GM23338 (cell line): ENCODE measurements at regions not wholly inside any gene's neighbourhood (a gene's known extent, or its start where the extent isn't known, plus 50 kb on each side); places are given as distances from the start of the nearest gene placed in this dataset.

Experiments
- ATAC-seq: fragments of 200-7000 bp; cut with Tn5 transposase; 3 replicates; pipeline ENCODE4 v1.9.1; 2020
- DNase-seq: peaks from one replicate; pipeline ENCODE4 v3.0.0-alpha.2; 2015; ENCODE audit warnings: low spot score
- H2AFZ ChIP-seq: fragments of 200-600 bp; sonication (generic); 2 replicates; pipeline ENCODE4 v1.8.0; 2016; ENCODE audit warnings: antibody characterized with exemption, mild to moderate bottlenecking, moderate library complexity
- H3F3A ChIP-seq: fragments of 200-600 bp; sonication (generic); replicated peaks from 2 replicates; pipeline ENCODE4 v1.8.0; 2017; ENCODE audit warnings: antibody characterized with exemption, mixed run types, low read depth
- H3K27ac ChIP-seq: fragments of 200-600 bp; sonication (generic); 2 replicates; pipeline ENCODE4 v1.6.1; 2016; ENCODE audit warnings: low read depth
- H3K27me3 ChIP-seq: fragments of 200-600 bp; sonication (generic); 2 replicates; pipeline ENCODE4 v1.8.0; 2016; ENCODE audit warnings: mild to moderate bottlenecking, mixed run types, moderate library complexity; ENCODE audit not compliant: insufficient read depth
- H3K36me3 ChIP-seq: fragments of 200-600 bp; sonication (generic); 2 replicates; pipeline ENCODE4 v1.8.0; 2016; ENCODE audit warnings: mild to moderate bottlenecking; ENCODE audit not compliant: insufficient read depth
- H3K4me1 ChIP-seq: fragments of 200-600 bp; sonication (generic); 2 replicates; pipeline ENCODE4 v1.8.0; 2016; ENCODE audit warnings: mild to moderate bottlenecking, moderate library complexity; ENCODE audit not compliant: insufficient read depth
- H3K4me2 ChIP-seq: fragments of 200-600 bp; sonication (generic); 2 replicates; pipeline ENCODE4 v1.7.1; 2017; ENCODE audit warnings: mixed run types
- H3K4me3 ChIP-seq: fragments of 200-600 bp; sonication (generic); 2 replicates; pipeline ENCODE4 v1.6.1; 2016; ENCODE audit warnings: mixed run types
- H3K79me2 ChIP-seq: fragments of 200-600 bp; sonication (generic); replicated peaks from 2 replicates; pipeline ENCODE4 v1.8.0; 2017; ENCODE audit warnings: mild to moderate bottlenecking; ENCODE audit not compliant: insufficient read depth
- H3K9me2 ChIP-seq: fragments of 200-600 bp; sonication (generic); 2 replicates; pipeline ENCODE4 v1.8.0; 2017; ENCODE audit not compliant: insufficient read depth
- H4K20me1 ChIP-seq: fragments of 200-600 bp; sonication (generic); replicated peaks from 2 replicates; pipeline ENCODE4 v1.8.0; 2017; ENCODE audit warnings: mild to moderate bottlenecking; ENCODE audit not compliant: insufficient read depth
- H3K27ac Mint-ChIP-seq: 2 replicates; pipeline ENCODE4 v1.8.0; 2020; ENCODE audit warnings: inconsistent platforms, mild to moderate bottlenecking, moderate library complexity, mixed read lengths
- H3K27me3 Mint-ChIP-seq: 3 replicates; pipeline ENCODE4 v1.8.0; 2022; ENCODE audit warnings: low read depth, mild to moderate bottlenecking, moderate library complexity, mixed read lengths, inconsistent platforms; ENCODE audit not compliant: insufficient read depth, poor library complexity
- H3K36me3 Mint-ChIP-seq: 3 replicates; pipeline ENCODE4 v1.8.0; 2021; ENCODE audit warnings: low read depth, mild to moderate bottlenecking, inconsistent platforms, moderate library complexity, mixed read lengths
- H3K4me1 Mint-ChIP-seq: 3 replicates; pipeline ENCODE4 v1.8.0; 2020; ENCODE audit warnings: mild to moderate bottlenecking, inconsistent platforms, mixed read lengths
- H3K4me3 Mint-ChIP-seq: 3 replicates; pipeline ENCODE4 v1.8.0; 2021; ENCODE audit warnings: moderate library complexity, mild to moderate bottlenecking, inconsistent platforms, mixed read lengths
- H3K9me3 Mint-ChIP-seq: 3 replicates; pipeline ENCODE4 v1.8.0; 2020; ENCODE audit warnings: moderate library complexity, mild to moderate bottlenecking, inconsistent platforms, mixed read lengths
- CREB1 ChIP-seq: fragments of 250-450 bp; sonication (Bioruptor Pico); IDR thresholded peaks from 2 replicates; pipeline ENCODE4 v1.5.0; 2020; ENCODE audit warnings: low read depth, mild to moderate bottlenecking, moderate library complexity
- EZH2 ChIP-seq: fragments of 200-600 bp; sonication (generic); IDR thresholded peaks from one replicate; pipeline ENCODE4 v1.8.0; 2017; ENCODE audit warnings: antibody characterized with exemption, mild to moderate bottlenecking, low read depth; ENCODE audit not compliant: unreplicated experiment
- EZH2phosphoT487 ChIP-seq: fragments of 200-600 bp; sonication (generic); IDR thresholded peaks from one replicate; pipeline ENCODE4 v1.8.1; 2018; ENCODE audit warnings: antibody characterized with exemption; ENCODE audit not compliant: unreplicated experiment
- JUNB ChIP-seq: IDR thresholded peaks from one replicate; pipeline ENCODE4 v1.6.1; 2016; ENCODE audit warnings: antibody characterized with exemption; ENCODE audit not compliant: unreplicated experiment
- NANOG ChIP-seq: IDR thresholded peaks from 2 replicates; pipeline ENCODE4 v1.6.1; 2016; ENCODE audit warnings: antibody characterized with exemption, borderline replicate concordance
- POLR2AphosphoS5 ChIP-seq: IDR thresholded peaks from 2 replicates; pipeline ENCODE4 v1.6.1; 2016; ENCODE audit warnings: antibody characterized with exemption, low read depth
- STAT1 ChIP-seq: IDR thresholded peaks from one replicate; pipeline ENCODE4 v1.6.1; 2016; ENCODE audit warnings: antibody characterized with exemption; ENCODE audit not compliant: unreplicated experiment
- ZNF114 ChIP-seq: fragments of 250-450 bp; sonication (Bioruptor Pico); IDR thresholded peaks from 2 replicates; pipeline ENCODE4 v1.5.0; 2020; ENCODE audit warnings: mild to moderate bottlenecking, moderate library complexity
- ZNF331 ChIP-seq: fragments of 250-450 bp; sonication (Bioruptor Pico); IDR thresholded peaks from 2 replicates; pipeline ENCODE4 v1.5.0; 2020; ENCODE audit warnings: low read depth, mild to moderate bottlenecking, moderate library complexity
- TF ChIP-seq, protein P1 (sequence below), 2 experiments: fragments of 200-600 bp in 1 of 2; sonication (generic) in 1 of 2; conservative IDR thresholded peaks; 2 replicates each; pipeline versions ENCODE4 v1.5.1 to v1.6.1; 2016 to 2017; ENCODE audit warnings: antibody characterized with exemption in 2 of 2, low read depth in 2 of 2, mild to moderate bottlenecking in 2 of 2, moderate library complexity in 1 of 2
- TF ChIP-seq, protein P2 (sequence below): IDR thresholded peaks from 2 replicates; pipeline ENCODE4 v1.6.1; 2016; ENCODE audit warnings: antibody characterized with exemption
- TF ChIP-seq, protein P3 (sequence below): fragments of 250-450 bp; sonication (Bioruptor Pico); IDR thresholded peaks from 2 replicates; pipeline ENCODE4 v1.5.0; 2020; ENCODE audit warnings: mild to moderate bottlenecking, moderate library complexity
- TF ChIP-seq, protein P4 (sequence below): IDR thresholded peaks from one replicate; pipeline ENCODE4 v1.6.1; 2018; ENCODE audit warnings: antibody characterized with exemption; ENCODE audit not compliant: unreplicated experiment

DNA sequence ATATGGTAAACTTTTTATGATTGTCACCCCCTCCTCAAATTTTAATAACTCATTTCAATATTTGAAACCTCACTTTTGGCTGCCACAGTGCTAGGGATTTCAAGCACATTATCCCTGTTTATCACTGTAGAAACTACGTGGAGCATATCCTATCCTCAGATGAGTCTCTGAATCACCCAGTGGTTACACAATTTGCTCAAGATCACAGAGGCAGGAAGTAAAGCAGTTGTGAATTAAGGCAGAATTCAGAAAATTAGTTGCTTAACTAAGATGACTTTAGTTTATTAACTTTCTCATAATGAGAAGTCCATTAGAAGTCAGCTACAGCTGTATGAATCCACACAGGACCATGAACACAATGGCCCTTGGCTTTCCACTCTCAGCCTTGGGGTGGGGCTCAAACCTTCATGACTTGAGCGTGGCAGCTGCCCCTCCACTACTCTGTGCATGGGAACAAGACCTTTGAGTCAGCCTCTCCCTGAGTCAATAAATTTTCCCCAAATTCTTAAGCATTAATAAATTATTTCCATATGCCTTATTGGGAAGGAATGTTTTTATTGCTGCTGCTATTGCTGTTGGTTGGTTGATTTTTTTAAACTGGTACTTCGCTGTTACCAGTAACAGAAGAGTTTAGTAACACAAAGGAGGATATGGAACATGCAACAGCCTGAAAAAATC, 369.0 kb downstream of the CBLN2 start:
- H3K27ac ChIP-seq = no peak overlapping the region
- ATAC-seq (no peak), DNase-seq (no peak)
- no peaks in the 10 kb centered on the region for H3K4me1 ChIP-seq
- Mint-ChIP-seq H3K27ac (no peak overlapping the region), H3K27me3 (no peaks in the 10 kb centered on the region), H3K9me3 (peaks cover 91% of the 10 kb centered on the region), H3K4me1 (no peaks in the 10 kb centered on the region), H3K36me3 (peaks cover 23% of the 10 kb centered on the region; the same call in 2 of the 3 replicates), H3K4me3 (no peak overlapping the region)
- no peaks in the 10 kb centered on the region for H3K79me2 ChIP-seq
- H4K20me1 ChIP-seq = no peaks in the 10 kb centered on the region
- no peak overlapping the region for H2AFZ ChIP-seq
- H3K27me3 ChIP-seq = no peaks in the 10 kb centered on the region; the same call in 1 of the 2 replicates
- TF ChIP-seq EZH2phosphoT487 (no peak), ZNF331 (CRISPR knock-in tag) (no peak), STAT1 (no peak), ZNF114 (no peak), POLR2AphosphoS5 (no peak), CREB1 (CRISPR knock-in tag) (no peak), EZH2 (no peak), NANOG (no peak), JUNB (no peak)
- TF ChIP-seq, protein P1, sequence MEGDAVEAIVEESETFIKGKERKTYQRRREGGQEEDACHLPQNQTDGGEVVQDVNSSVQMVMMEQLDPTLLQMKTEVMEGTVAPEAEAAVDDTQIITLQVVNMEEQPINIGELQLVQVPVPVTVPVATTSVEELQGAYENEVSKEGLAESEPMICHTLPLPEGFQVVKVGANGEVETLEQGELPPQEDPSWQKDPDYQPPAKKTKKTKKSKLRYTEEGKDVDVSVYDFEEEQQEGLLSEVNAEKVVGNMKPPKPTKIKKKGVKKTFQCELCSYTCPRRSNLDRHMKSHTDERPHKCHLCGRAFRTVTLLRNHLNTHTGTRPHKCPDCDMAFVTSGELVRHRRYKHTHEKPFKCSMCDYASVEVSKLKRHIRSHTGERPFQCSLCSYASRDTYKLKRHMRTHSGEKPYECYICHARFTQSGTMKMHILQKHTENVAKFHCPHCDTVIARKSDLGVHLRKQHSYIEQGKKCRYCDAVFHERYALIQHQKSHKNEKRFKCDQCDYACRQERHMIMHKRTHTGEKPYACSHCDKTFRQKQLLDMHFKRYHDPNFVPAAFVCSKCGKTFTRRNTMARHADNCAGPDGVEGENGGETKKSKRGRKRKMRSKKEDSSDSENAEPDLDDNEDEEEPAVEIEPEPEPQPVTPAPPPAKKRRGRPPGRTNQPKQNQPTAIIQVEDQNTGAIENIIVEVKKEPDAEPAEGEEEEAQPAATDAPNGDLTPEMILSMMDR (conservative IDR thresholded peaks at IDR 0.05; ENCODE audit: low read depth in 2 of 2) = no peak
- TF ChIP-seq, protein P2, sequence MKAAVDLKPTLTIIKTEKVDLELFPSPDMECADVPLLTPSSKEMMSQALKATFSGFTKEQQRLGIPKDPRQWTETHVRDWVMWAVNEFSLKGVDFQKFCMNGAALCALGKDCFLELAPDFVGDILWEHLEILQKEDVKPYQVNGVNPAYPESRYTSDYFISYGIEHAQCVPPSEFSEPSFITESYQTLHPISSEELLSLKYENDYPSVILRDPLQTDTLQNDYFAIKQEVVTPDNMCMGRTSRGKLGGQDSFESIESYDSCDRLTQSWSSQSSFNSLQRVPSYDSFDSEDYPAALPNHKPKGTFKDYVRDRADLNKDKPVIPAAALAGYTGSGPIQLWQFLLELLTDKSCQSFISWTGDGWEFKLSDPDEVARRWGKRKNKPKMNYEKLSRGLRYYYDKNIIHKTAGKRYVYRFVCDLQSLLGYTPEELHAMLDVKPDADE = no peak
- TF ChIP-seq, protein P3, sequence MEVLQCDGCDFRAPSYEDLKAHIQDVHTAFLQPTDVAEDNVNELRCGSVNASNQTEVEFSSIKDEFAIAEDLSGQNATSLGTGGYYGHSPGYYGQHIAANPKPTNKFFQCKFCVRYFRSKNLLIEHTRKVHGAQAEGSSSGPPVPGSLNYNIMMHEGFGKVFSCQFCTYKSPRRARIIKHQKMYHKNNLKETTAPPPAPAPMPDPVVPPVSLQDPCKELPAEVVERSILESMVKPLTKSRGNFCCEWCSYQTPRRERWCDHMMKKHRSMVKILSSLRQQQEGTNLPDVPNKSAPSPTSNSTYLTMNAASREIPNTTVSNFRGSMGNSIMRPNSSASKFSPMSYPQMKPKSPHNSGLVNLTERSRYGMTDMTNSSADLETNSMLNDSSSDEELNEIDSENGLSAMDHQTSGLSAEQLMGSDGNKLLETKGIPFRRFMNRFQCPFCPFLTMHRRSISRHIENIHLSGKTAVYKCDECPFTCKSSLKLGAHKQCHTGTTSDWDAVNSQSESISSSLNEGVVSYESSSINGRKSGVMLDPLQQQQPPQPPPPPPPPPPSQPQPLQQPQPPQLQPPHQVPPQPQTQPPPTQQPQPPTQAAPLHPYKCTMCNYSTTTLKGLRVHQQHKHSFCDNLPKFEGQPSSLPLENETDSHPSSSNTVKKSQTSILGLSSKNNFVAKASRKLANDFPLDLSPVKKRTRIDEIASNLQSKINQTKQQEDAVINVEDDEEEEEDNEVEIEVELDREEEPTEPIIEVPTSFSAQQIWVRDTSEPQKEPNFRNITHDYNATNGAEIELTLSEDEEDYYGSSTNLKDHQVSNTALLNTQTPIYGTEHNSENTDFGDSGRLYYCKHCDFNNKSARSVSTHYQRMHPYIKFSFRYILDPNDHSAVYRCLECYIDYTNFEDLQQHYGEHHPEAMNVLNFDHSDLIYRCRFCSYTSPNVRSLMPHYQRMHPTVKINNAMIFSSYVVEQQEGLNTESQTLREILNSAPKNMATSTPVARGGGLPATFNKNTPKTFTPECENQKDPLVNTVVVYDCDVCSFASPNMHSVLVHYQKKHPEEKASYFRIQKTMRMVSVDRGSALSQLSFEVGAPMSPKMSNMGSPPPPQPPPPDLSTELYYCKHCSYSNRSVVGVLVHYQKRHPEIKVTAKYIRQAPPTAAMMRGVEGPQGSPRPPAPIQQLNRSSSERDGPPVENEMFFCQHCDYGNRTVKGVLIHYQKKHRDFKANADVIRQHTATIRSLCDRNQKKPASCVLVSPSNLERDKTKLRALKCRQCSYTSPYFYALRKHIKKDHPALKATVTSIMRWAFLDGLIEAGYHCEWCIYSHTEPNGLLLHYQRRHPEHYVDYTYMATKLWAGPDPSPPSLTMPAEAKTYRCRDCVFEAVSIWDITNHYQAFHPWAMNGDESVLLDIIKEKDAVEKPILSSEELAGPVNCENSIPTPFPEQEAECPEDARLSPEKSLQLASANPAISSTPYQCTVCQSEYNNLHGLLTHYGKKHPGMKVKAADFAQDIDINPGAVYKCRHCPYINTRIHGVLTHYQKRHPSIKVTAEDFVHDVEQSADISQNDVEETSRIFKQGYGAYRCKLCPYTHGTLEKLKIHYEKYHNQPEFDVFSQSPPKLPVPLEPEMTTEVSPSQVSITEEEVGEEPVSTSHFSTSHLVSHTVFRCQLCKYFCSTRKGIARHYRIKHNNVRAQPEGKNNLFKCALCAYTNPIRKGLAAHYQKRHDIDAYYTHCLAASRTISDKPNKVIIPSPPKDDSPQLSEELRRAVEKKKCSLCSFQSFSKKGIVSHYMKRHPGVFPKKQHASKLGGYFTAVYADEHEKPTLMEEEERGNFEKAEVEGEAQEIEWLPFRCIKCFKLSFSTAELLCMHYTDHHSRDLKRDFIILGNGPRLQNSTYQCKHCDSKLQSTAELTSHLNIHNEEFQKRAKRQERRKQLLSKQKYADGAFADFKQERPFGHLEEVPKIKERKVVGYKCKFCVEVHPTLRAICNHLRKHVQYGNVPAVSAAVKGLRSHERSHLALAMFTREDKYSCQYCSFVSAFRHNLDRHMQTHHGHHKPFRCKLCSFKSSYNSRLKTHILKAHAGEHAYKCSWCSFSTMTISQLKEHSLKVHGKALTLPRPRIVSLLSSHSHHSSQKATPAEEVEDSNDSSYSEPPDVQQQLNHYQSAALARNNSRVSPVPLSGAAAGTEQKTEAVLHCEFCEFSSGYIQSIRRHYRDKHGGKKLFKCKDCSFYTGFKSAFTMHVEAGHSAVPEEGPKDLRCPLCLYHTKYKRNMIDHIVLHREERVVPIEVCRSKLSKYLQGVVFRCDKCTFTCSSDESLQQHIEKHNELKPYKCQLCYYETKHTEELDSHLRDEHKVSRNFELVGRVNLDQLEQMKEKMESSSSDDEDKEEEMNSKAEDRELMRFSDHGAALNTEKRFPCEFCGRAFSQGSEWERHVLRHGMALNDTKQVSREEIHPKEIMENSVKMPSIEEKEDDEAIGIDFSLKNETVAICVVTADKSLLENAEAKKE (CRISPR knock-in tag) = no peak
- TF ChIP-seq, protein P4, sequence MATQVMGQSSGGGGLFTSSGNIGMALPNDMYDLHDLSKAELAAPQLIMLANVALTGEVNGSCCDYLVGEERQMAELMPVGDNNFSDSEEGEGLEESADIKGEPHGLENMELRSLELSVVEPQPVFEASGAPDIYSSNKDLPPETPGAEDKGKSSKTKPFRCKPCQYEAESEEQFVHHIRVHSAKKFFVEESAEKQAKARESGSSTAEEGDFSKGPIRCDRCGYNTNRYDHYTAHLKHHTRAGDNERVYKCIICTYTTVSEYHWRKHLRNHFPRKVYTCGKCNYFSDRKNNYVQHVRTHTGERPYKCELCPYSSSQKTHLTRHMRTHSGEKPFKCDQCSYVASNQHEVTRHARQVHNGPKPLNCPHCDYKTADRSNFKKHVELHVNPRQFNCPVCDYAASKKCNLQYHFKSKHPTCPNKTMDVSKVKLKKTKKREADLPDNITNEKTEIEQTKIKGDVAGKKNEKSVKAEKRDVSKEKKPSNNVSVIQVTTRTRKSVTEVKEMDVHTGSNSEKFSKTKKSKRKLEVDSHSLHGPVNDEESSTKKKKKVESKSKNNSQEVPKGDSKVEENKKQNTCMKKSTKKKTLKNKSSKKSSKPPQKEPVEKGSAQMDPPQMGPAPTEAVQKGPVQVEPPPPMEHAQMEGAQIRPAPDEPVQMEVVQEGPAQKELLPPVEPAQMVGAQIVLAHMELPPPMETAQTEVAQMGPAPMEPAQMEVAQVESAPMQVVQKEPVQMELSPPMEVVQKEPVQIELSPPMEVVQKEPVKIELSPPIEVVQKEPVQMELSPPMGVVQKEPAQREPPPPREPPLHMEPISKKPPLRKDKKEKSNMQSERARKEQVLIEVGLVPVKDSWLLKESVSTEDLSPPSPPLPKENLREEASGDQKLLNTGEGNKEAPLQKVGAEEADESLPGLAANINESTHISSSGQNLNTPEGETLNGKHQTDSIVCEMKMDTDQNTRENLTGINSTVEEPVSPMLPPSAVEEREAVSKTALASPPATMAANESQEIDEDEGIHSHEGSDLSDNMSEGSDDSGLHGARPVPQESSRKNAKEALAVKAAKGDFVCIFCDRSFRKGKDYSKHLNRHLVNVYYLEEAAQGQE = no peak
- 0 out of 2 replicates have a peak, but pooled peaks cover 13% of the 10 kb centered on the region for H3K36me3 ChIP-seq
- H3K4me2 ChIP-seq = no peak overlapping the region
- no peak overlapping the region for H3K4me3 ChIP-seq
- no peaks in the 10 kb centered on the region for H3F3A ChIP-seq
- H3K9me2 ChIP-seq = no peaks in the 10 kb centered on the region
